ENCODE measurements at regions not wholly inside any gene's neighbourhood (a gene's known extent, or its start where the extent isn't known, plus 50 kb on each side); places are given as distances from the start of the nearest gene placed in this dataset.

DNA sequence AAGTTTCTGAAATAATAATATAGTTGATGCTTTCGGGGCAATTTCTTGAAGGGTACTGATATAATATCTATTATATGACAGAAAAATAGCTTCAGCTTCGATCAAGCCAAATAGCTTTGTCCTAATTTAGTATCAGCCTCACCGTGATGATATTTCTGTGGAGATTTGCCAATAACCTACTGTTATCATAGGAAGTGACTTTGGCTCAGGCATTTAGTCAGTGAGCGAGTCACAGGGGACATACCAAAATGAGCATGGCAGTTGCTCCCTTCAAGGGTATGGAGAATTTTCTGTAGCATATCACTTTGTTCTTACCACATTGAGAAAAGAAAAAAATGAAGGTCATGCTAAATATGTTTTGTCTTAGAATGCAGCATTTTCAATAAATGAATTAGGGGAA lies 767.6 kb upstream of the SLITRK1 start:
- Mint-ChIP-seq H3K27ac (no peak overlapping the region), H3K4me3 (no peak overlapping the region), H3K9me3 (peaks cover 0 to 5% (median 3%) of the 10 kb centered on the region in 7 donors), H3K4me1 (no peaks in the 10 kb centered on the region), H3K36me3 (no peaks in the 10 kb centered on the region), H3K27me3 (no peaks in the 10 kb centered on the region)
- H3K27me3 ChIP-seq (ENCODE audit: control insufficient read depth, insufficient read depth, low read length), result no peaks in the 10 kb centered on the region
- DNase-seq (no peak), ATAC-seq (ENCODE audit: low read depth in 2 of 2) (no peak)
- no peak overlapping the region for H3K4me3 ChIP-seq (ENCODE audit: low read depth, low read length)
- H3K36me3 ChIP-seq (ENCODE audit: control insufficient read depth, insufficient read depth, low read length), result no peaks in the 10 kb centered on the region
- H3K27ac ChIP-seq (ENCODE audit: insufficient read depth, low read length, poor library complexity, severe bottlenecking), result no peak overlapping the region
- no peaks in the 10 kb centered on the region for H3K4me1 ChIP-seq (ENCODE audit: control insufficient read depth, insufficient read depth, low read length, poor library complexity, severe bottlenecking)
- no peaks in the 10 kb centered on the region for H3K9me3 ChIP-seq (ENCODE audit: control insufficient read depth in 2 of 2, low read length in 2 of 2)

DNA sequence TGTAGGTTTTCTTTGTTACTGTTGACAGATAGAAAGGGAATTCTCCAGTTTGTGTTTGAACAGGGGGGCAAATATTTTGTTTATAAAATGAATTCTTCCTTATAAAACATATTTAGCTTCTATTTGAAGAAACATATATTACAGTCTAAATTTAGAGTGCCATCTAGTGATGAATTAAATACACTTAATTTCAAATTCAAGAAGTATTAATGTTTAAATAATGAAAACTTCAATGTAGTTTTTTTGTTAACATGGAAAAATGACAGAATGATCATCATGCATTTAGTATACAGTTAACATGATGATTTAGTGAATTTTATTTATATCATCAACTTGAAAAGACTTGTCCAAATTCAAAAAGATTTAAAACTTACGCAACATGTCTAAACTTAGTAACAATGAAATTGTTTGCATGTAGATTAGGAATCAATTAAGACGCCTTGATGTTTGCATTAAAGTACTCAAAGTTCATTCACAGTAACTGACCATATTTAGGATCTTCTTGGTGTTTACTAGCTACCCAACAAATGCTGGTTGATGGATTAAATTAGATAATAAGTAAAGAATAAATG lies 765.9 kb upstream of the SLITRK1 start:
- no peak overlapping the region for H3K4me3 Mint-ChIP-seq
- no peaks in the 10 kb centered on the region for H3K9me3 ChIP-seq (ENCODE audit: control insufficient read depth in 2 of 2, low read length in 2 of 2)
- H3K4me1 Mint-ChIP-seq, result no peaks in the 10 kb centered on the region
- ATAC-seq (ENCODE audit: low read depth in 2 of 2) (no peak), DNase-seq (no peak)
- no peak overlapping the region for H3K27ac Mint-ChIP-seq
- no peaks in the 10 kb centered on the region for H3K27me3 ChIP-seq (ENCODE audit: control insufficient read depth, insufficient read depth, low read length)
- H3K36me3 ChIP-seq (ENCODE audit: control insufficient read depth, insufficient read depth, low read length), result no peaks in the 10 kb centered on the region
- H3K27ac ChIP-seq (ENCODE audit: insufficient read depth, low read length, poor library complexity, severe bottlenecking), result no peak overlapping the region
- peaks cover 0 to 5% (median 0%) of the 10 kb centered on the region in 7 donors for H3K9me3 Mint-ChIP-seq
- no peaks in the 10 kb centered on the region for H3K27me3 Mint-ChIP-seq
- H3K4me1 ChIP-seq (ENCODE audit: control insufficient read depth, insufficient read depth, low read length, poor library complexity, severe bottlenecking), result no peaks in the 10 kb centered on the region
- H3K4me3 ChIP-seq (ENCODE audit: low read depth, low read length), result no peak overlapping the region
- H3K36me3 Mint-ChIP-seq, result no peaks in the 10 kb centered on the region

DNA sequence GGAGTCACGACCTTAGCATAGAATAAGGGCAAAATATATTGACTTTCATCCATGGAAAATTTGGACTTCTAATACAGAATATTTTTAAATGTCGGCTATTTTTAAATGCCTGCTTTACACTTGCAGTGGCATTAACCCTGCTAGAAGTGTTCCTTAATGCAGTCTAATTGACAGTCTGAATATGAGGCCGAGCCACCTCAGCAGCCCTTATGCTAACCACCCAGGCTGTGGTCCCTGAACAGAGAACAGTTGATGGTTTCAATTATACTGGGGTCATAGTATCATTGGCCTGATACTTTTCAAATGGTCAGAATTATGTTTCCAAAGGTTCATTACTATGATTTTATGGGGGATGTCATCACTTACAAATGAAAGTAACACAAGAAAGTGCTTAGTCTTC lies 764.7 kb upstream of the SLITRK1 start:
- no peak overlapping the region for H3K27ac Mint-ChIP-seq
- H3K27me3 ChIP-seq (ENCODE audit: control insufficient read depth, insufficient read depth, low read length), result no peaks in the 10 kb centered on the region
- H3K4me1 Mint-ChIP-seq, result no peaks in the 10 kb centered on the region
- no peak for DNase-seq
- H3K36me3 ChIP-seq (ENCODE audit: control insufficient read depth, insufficient read depth, low read length), result no peaks in the 10 kb centered on the region
- H3K36me3 Mint-ChIP-seq, result no peaks in the 10 kb centered on the region
- H3K9me3 Mint-ChIP-seq, result peaks cover 0 to 5% (median 0%) of the 10 kb centered on the region in 7 donors
- H3K9me3 ChIP-seq (ENCODE audit: control insufficient read depth in 2 of 2, low read length in 2 of 2), result no peaks in the 10 kb centered on the region
- ATAC-seq (ENCODE audit: low read depth in 2 of 2), result no peak
- H3K27ac ChIP-seq (ENCODE audit: insufficient read depth, low read length, poor library complexity, severe bottlenecking), result no peak overlapping the region
- no peak overlapping the region for H3K4me3 Mint-ChIP-seq
- H3K27me3 Mint-ChIP-seq, result no peaks in the 10 kb centered on the region
- no peak overlapping the region for H3K4me3 ChIP-seq (ENCODE audit: low read depth, low read length)
- H3K4me1 ChIP-seq (ENCODE audit: control insufficient read depth, insufficient read depth, low read length, poor library complexity, severe bottlenecking), result no peaks in the 10 kb centered on the region

DNA sequence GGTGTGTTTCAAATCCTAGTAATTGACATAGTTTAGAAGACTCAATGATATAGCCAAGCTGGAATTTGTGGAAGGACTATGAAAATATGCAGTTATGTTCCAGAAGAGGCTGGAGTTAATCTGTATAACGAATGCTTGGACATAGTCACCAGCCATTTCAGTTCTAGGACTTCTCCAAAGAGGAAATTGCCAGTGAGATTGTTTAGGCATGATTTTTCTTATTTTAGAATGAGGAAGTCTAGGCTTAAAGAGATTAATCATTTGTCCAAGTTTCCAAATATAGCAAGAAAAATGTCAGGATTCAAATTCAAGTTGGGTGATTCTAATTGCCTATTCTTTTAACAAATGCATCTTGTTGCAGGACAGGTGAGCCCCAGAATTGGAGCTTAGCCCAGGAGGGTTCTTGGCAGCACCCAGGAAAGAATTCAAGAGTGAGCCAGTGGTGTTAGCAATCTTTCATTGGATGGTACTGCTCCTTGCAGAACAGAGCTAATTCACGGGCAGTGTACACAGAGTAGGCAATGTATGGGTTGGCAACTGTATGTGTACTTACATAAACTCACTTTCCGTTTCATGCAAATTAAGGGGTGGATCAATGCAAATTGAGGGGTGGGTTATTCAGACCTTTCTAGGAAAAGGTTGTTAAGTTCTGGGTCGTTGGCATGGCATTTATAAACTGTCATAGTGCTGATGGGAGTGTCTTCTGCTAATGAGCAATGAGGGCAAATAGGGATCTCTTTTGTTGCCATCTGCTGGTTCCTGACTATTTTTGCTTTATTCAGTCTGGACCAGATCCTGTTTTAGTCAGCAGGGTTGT lies 763.1 kb upstream of the SLITRK1 start:
- no peaks in the 10 kb centered on the region for H3K27me3 Mint-ChIP-seq
- Histone ChIP-seq H3K36me3 (ENCODE audit: control insufficient read depth, insufficient read depth, low read length) (no peaks in the 10 kb centered on the region), H3K27me3 (ENCODE audit: control insufficient read depth, insufficient read depth, low read length) (no peaks in the 10 kb centered on the region), H3K4me1 (ENCODE audit: control insufficient read depth, insufficient read depth, low read length, poor library complexity, severe bottlenecking) (no peaks in the 10 kb centered on the region), H3K27ac (ENCODE audit: insufficient read depth, low read length, poor library complexity, severe bottlenecking) (no peak overlapping the region), H3K4me3 (ENCODE audit: low read depth, low read length) (no peak overlapping the region), H3K9me3 (ENCODE audit: control insufficient read depth in 2 of 2, low read length in 2 of 2) (no peaks in the 10 kb centered on the region)
- H3K27ac Mint-ChIP-seq, result no peak overlapping the region
- no peak for DNase-seq
- no peaks in the 10 kb centered on the region for H3K4me1 Mint-ChIP-seq
- ATAC-seq (ENCODE audit: low read depth in 2 of 2), result no peak
- no peak overlapping the region for H3K4me3 Mint-ChIP-seq
- H3K36me3 Mint-ChIP-seq, result no peaks in the 10 kb centered on the region
- peaks cover 0 to 3% (median 0%) of the 10 kb centered on the region in 7 donors for H3K9me3 Mint-ChIP-seq

DNA sequence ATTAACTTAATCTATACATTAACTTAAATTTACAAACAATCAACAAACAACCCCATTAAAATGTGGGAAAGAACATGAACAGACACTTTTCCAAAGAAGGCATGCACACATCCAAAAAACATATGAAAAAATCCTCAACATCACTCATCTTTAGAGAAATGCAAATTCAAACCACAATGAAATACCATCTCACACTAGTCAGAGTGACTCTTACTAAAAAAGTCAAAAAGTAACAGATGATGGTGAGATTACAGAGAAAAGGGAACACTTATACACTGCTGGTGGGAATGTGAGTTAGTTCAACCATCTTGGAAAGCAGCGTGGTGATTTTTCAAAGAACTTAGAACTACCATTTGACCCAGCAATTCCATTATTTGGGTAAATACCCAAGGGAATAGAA lies 759.2 kb upstream of the SLITRK1 start:
- Mint-ChIP-seq H3K4me3 (no peak overlapping the region), H3K9me3 (peaks cover 3 to 18% (median 8%) of the 10 kb centered on the region in 7 donors), H3K27me3 (no peaks in the 10 kb centered on the region), H3K36me3 (no peaks in the 10 kb centered on the region), H3K4me1 (no peaks in the 10 kb centered on the region), H3K27ac (no peak overlapping the region)
- Histone ChIP-seq H3K27ac (ENCODE audit: insufficient read depth, low read length, poor library complexity, severe bottlenecking) (no peak overlapping the region), H3K27me3 (ENCODE audit: control insufficient read depth, insufficient read depth, low read length) (no peaks in the 10 kb centered on the region), H3K9me3 (ENCODE audit: control insufficient read depth in 2 of 2, low read length in 2 of 2) (no peaks in the 10 kb centered on the region), H3K4me1 (ENCODE audit: control insufficient read depth, insufficient read depth, low read length, poor library complexity, severe bottlenecking) (no peaks in the 10 kb centered on the region), H3K4me3 (ENCODE audit: low read depth, low read length) (no peak overlapping the region), H3K36me3 (ENCODE audit: control insufficient read depth, insufficient read depth, low read length) (no peaks in the 10 kb centered on the region)
- DNase-seq, result no peak
- no peak for ATAC-seq (ENCODE audit: low read depth in 2 of 2)

DNA sequence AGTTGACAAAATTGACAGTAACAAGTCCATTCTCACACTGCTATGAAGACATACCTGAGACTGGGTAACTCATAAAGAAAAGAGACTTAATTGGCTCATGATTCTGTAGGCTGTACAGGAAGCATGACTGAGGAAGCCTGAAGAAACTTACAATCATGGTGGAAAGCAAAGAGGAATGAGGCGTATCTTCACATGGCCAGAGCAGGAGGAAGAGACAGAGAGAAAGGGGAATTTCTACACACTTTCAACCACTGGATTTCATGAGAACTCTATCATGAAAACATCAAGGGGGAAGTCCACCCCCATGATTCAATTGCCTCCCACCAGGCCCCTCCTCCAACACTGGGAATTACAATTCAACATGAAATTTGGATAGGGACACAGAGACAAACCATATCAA lies 758.4 kb upstream of the SLITRK1 start:
- H3K4me3 Mint-ChIP-seq, result no peak overlapping the region
- no peaks in the 10 kb centered on the region for H3K4me1 Mint-ChIP-seq
- Histone ChIP-seq H3K9me3 (ENCODE audit: control insufficient read depth in 2 of 2, low read length in 2 of 2) (no peaks in the 10 kb centered on the region), H3K4me3 (ENCODE audit: low read depth, low read length) (no peak overlapping the region), H3K27me3 (ENCODE audit: control insufficient read depth, insufficient read depth, low read length) (no peaks in the 10 kb centered on the region), H3K27ac (ENCODE audit: insufficient read depth, low read length, poor library complexity, severe bottlenecking) (no peak overlapping the region), H3K36me3 (ENCODE audit: control insufficient read depth, insufficient read depth, low read length) (no peaks in the 10 kb centered on the region), H3K4me1 (ENCODE audit: control insufficient read depth, insufficient read depth, low read length, poor library complexity, severe bottlenecking) (no peaks in the 10 kb centered on the region)
- no peak for ATAC-seq (ENCODE audit: low read depth in 2 of 2)
- H3K9me3 Mint-ChIP-seq, result peaks cover 3 to 18% (median 8%) of the 10 kb centered on the region in 7 donors
- no peak for DNase-seq
- H3K27me3 Mint-ChIP-seq, result no peaks in the 10 kb centered on the region
- no peaks in the 10 kb centered on the region for H3K36me3 Mint-ChIP-seq
- H3K27ac Mint-ChIP-seq, result no peak overlapping the region

DNA sequence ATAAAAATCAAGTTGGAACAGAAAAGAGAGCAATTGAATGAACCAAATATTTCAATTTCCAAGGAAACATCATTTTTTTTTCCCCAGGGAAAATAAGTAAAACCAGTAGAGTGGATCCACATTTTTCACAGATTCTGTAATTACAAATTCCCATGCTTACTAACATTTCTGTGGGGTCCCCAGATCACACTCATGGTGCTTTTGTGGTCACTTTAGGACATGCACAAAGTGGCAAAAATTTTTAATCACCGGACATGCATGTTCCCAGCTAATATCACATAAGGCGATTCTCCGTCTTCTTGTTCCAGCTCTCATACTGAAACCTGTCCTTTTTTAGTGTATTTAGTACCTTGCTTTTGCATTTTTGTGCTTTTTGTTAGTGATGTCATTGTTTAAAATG lies 748.2 kb upstream of the SLITRK1 start:
- no peaks in the 10 kb centered on the region for H3K36me3 Mint-ChIP-seq
- Histone ChIP-seq H3K4me1 (ENCODE audit: control insufficient read depth, insufficient read depth, low read length, poor library complexity, severe bottlenecking) (no peaks in the 10 kb centered on the region), H3K27me3 (ENCODE audit: control insufficient read depth, insufficient read depth, low read length) (no peaks in the 10 kb centered on the region), H3K4me3 (ENCODE audit: low read depth, low read length) (no peak overlapping the region), H3K27ac (ENCODE audit: insufficient read depth, low read length, poor library complexity, severe bottlenecking) (no peak overlapping the region), H3K36me3 (ENCODE audit: control insufficient read depth, insufficient read depth, low read length) (no peaks in the 10 kb centered on the region), H3K9me3 (ENCODE audit: control insufficient read depth in 2 of 2, low read length in 2 of 2) (no peaks in the 10 kb centered on the region)
- no peak overlapping the region for H3K4me3 Mint-ChIP-seq
- no peak for DNase-seq
- no peaks in the 10 kb centered on the region for H3K4me1 Mint-ChIP-seq
- H3K27me3 Mint-ChIP-seq, result no peaks in the 10 kb centered on the region
- H3K9me3 Mint-ChIP-seq, result peaks cover 0 to 13% (median 5%) of the 10 kb centered on the region in 7 donors
- no peak overlapping the region for H3K27ac Mint-ChIP-seq
- no peak for ATAC-seq (ENCODE audit: low read depth in 2 of 2)

DNA sequence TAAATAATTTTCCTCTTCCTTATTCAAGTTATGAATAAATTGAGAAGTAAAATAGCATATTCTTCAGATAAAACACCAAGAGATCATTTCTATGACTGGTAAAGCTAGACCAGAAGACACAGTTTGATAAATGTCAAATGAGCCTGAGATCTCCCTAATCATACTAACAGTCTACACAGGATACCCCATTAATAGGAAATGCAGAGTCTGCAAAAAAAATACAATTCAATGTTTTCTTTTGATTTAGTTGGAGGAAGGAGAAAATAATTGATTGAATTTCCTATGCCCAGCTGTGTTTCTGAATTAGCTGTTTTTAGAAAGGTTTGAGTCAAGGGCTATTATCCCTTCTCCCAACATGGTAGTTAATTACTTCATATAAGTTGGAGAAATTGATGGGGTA lies 734.6 kb upstream of the SLITRK1 start:
- Histone ChIP-seq H3K9me3 (ENCODE audit: control insufficient read depth in 2 of 2, low read length in 2 of 2) (no peaks in the 10 kb centered on the region), H3K4me3 (ENCODE audit: low read depth, low read length) (no peak overlapping the region), H3K4me1 (ENCODE audit: control insufficient read depth, insufficient read depth, low read length, poor library complexity, severe bottlenecking) (no peaks in the 10 kb centered on the region), H3K27me3 (ENCODE audit: control insufficient read depth, insufficient read depth, low read length) (no peaks in the 10 kb centered on the region), H3K27ac (ENCODE audit: insufficient read depth, low read length, poor library complexity, severe bottlenecking) (no peak overlapping the region), H3K36me3 (ENCODE audit: control insufficient read depth, insufficient read depth, low read length) (no peaks in the 10 kb centered on the region)
- Mint-ChIP-seq H3K4me3 (no peak overlapping the region), H3K9me3 (peaks cover 0 to 6% (median 1%) of the 10 kb centered on the region in 7 donors), H3K4me1 (no peaks in the 10 kb centered on the region), H3K27me3 (no peaks in the 10 kb centered on the region), H3K36me3 (no peaks in the 10 kb centered on the region), H3K27ac (no peak overlapping the region)
- ATAC-seq (ENCODE audit: low read depth in 2 of 2) (no peak), DNase-seq (no peak)
